NOMO-1 treated with DMSO at 0.1 percent for 48 hours (cell line): ENCODE measurements at regions not wholly inside any gene's neighbourhood (a gene's known extent, or its start where the extent isn't known, plus 50 kb on each side); places are given as distances from the start of the nearest gene placed in this dataset.
A peak's percentile ranks its signal among the peaks of the same experiment; 100 is the strongest.

Experiments
- DNase-seq: peaks from one replicate; lab custom pipeline; 2025; ENCODE audit not compliant: unreplicated experiment; lab: John Stamatoyannopoulos, UW

DNA sequence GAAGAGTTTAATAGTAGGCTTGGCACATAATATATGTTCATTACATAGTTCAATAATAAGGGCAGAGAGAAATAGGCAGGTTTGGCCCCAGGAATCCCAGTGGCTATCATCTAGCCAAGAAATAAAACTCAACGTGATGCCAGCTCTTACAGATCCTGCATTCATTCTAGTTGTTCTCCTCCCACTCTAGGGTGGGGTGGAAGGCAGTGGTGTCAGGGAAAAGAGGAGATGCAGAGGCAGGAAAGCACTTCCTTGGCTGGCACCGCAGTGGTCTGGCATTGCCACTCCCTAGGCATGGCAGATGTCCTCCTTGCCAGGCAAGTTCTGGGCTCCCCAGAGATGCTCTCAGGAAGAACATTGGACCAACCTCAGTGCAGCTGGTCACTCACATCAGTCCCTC, 383.6 kb downstream of the GRIN2B start:
- DNase-seq, result no peak

GRCh38 chr12:13597166-13597565, 384.2 kb downstream of the GRIN2B start:
- no peak for DNase-seq

DNA sequence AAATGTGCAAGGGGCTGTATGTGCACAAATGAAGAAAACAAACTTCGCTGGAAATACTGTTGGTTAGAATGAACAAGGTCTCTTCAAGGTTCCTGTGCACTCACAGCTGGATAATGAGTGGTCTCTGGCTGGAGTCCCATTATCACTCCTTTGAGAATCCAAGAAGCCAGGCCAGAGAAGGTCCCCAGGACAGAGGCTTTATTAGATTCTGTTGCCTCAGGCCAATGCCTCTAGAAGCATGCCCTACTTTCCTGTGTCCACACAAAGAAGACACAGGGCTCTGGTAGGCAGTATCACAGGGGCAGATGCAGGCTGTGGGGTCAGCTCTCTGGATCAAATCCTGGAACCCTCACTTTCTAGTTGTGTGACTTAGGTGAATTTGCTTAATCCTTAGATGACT, 384.7 kb downstream of the GRIN2B start:
- no peak for DNase-seq

DNA sequence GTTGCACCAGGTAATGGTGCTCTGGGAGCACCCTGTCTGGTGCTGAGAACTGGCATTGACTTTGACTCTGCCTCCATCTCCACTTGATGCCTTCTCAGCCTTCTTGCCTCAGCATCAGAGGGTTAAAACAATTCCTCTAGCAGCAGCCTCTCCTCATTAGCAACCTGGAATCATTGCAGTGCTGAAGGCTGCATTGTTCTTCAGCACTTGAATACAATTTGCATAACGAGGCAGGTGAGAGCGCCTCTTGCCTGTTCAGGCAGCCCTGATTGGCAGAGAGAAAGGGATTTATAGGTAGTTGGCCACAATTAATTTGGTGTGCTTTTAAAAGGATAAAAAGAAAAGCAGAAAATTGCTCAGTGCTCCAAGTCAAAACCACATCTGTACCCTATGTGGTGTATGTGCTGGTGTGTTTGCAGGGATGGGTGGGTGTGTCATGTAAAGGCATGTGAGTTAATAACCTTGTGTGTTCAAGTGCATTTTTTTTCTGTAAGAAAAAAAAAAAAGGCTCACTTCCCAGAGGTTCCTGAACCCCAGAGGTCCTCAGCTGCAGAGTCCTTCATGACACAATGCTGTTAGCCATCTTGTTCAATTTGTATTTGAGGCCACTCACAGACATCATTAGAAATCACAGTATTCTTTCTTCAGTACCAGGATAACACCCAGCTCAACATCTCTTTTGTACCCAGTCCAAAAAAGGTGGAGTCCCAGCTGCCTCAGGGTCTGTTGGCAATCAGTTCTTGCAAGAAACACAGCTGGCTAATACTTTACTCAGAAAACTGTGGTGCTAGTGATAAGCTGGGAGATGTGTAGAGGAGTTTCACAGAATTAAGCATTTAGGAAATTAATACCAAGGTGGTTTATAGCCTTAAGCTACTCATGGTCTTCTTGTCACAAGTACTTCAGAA, 385.6 kb downstream of the GRIN2B start:
- DNase-seq, result no peak

- DNase-seq, result no peak
These were observed 386.5 kb downstream of the GRIN2B start for GRCh38 chr12:13594731-13595514.

- DNase-seq, result no peak
These were observed 389.1 kb downstream of the GRIN2B start for GRCh38 chr12:13592063-13592942.

- no peak for DNase-seq
These were observed 389.9 kb downstream of the GRIN2B start for GRCh38 chr12:13591488-13591887.

DNA sequence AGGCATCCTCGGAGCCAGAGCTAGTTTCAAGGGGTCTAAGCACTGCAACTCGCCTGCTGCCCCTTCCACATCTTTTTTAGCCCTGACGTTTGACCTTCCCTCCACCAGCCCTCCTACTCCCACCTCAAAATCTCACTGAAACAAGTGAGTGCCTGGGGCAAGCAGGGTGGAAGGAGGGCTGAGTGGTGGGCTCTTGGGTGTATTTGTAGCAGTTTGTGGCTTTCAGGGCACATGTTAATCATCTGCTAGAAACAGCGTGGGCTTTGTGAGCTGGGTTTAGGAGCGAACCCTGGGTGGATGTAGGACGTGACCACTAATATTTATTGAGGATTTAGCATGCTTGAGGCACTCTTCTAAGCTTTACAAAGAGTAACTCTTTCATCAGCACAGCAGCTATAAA, 390.3 kb downstream of the GRIN2B start:
- no peak for DNase-seq

GRCh38 chr12:13588574-13588973, 392.0 kb downstream of the EMP1 start:
- DNase-seq, result no peak

- no peak for DNase-seq
These were observed 391.3 kb downstream of the EMP1 start for GRCh38 chr12:13587721-13588390.

- DNase-seq, result no peak
These were observed 389.8 kb downstream of the EMP1 start for GRCh38 chr12:13586361-13586760.

GRCh38 chr12:13584541-13584940, 388.0 kb downstream of the EMP1 start:
- DNase-seq, result no peak

DNA sequence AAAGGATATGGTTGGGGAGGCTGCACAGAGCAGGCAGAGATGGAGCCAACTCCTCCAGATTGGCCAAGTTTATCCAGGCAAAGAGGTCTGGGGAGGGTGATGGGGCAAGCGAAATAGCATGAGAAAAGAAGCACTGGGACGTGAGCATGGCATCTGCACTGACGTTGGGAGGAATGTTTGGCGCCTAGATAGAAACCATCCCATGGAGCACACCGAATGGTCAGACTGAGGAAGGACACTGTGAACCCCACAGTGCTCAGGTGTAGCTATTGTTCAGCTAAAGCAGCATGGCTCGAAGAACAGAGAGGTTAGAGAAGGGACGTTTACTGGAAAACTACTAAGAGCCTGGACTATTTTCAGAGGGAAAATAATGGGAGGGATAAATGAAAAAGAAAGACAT, 387.1 kb downstream of the EMP1 start:
- DNase-seq, result no peak

DNA sequence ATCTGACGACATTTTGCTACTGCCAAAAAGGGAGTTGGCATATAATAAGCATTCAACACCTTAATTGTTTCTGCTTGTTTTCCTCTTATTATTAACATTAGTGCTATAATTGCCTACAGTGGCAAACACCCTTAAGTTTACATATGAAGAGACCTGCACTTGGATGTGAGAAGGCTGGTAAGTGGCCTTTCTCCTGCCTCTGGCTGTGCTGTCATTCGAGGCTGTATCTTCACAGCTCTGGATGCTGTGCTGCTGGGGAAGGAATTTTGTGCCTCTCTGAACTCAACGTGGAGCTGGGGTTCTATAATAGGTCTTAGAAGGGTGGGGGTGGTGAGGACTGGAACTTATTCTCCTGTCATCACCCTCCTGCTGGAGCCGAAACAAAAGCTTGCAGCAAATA, 385.9 kb downstream of the EMP1 start:
- DNase-seq, result no peak

DNA sequence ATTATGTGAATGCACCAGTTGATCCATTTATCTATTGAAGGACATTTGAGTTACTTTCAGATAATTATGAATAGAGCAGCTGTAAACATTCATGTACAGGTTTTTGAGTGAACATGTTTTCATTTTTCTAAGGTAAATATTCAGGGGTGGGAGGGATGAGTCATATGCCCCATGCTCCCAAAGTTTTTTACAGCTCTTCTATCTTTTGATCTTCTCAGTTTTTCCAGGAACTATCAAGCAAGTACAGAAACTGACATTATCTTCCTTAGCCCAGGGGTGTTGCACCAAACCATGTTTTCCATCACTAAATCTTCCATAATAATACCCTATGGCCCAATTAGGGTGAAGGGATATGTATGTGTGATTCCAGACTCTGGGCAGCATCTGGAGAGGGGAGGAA, 384.5 kb downstream of the EMP1 start:
- no peak for DNase-seq

- DNase-seq, result no peak
These were observed 383.7 kb downstream of the EMP1 start for GRCh38 chr12:13580206-13580605.

DNA sequence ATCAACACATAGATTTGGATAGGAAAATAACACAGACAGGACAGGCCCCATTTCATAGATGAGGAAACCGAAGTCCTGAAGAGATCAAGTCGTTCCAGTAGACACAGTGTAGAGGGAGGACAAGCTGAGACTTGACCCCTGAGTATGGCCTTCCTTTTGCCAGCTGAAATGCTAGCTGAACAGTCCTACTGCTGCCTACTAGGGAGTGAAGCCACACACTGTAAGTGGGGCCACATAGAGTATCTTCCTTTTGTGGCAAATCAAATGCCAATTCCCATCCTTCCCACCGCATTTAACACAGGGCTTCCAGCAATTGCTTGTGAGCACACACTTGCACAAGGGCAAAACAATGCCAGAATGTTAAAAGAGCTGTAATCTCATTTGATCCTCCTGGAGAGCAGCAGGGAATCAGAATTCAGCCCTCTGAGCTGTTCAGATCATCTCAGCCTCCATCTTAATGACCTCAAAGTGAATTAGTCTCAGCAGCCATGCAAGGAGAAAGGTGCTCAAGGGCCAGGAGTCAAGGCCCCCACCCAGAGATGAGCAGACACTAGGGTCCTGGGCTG, 380.5 kb downstream of the EMP1 start:
- no peak for DNase-seq

- DNase-seq, result peak; percentile 27
These were observed 377.3 kb downstream of the EMP1 start for GRCh38 chr12:13573698-13574321.

DNA sequence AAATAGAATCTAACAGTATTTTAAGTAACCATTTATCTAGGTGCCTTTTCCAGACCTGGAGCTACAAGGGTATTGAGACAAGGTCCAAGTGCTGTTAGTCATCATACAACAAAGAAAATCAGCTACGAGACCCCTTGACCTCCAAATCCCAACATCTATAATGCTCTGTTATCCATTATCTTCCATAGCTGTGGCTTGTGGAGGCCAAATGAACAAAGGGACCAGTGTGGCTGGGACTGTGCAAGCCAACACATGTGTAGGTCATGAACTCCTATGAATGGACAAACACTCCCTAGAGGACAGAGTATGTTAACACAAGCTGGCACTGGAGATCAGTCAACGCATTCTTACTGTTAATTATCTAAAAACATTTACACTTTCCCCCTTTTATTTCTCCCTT, 374.5 kb downstream of the EMP1 start:
- DNase-seq, result no peak
